ENCODE measurements at regions not wholly inside any gene's neighbourhood (a gene's known extent, or its start where the extent isn't known, plus 50 kb on each side); places are given as distances from the start of the nearest gene placed in this dataset.
"Not testable (repeated sequence)": the region's sequence is repeated elsewhere in the genome, so short reads cannot be mapped to it uniquely, and the experiment has no call there.

- no peak for TF ChIP-seq EZH2 (IDR thresholded peaks at IDR 0.05)
Observed at GRCh38 chr2:67585400-67585799, 188.3 kb downstream of the ETAA1 start (continued).

GRCh38 chr2:67589121-67589520 lies 192.0 kb downstream of the ETAA1 start:
- H2AFZ ChIP-seq (ENCODE audit: low read depth, low read length, poor library complexity, severe bottlenecking); H4K20me1 ChIP-seq (ENCODE audit: insufficient read depth); H3K9ac ChIP-seq (ENCODE audit: low read length); CTCF ChIA-PET; H3K4me1 ChIP-seq (ENCODE audit: control insufficient read depth in 1 of 2, insufficient read depth in 2 of 2, low read length in 2 of 2); H3K79me2 ChIP-seq (ENCODE audit: insufficient read depth, low read length); POLR2A ChIA-PET; BruUV-seq (replicated peaks); H3K9me3 ChIP-seq (ENCODE audit: control insufficient read depth in 1 of 2, insufficient read depth in 1 of 2, low read depth in 1 of 2, low read length in 2 of 2); ATAC-seq; intact Hi-C loops (cut with micrococcal nuclease); RAD21 ChIA-PET (ENCODE audit: low non-redundant PET in 1 of 2, low total read pairs in 2 of 2, uncharacterized antibody in 2 of 2, unreplicated experiment in 2 of 2); H3K27ac ChIP-seq (ENCODE audit: low read depth, low read length); H3K4me3 ChIP-seq (replicated peaks in 1 of 2; ENCODE audit: low read depth in 1 of 2, low read length in 2 of 2); H3K36me3 ChIP-seq (ENCODE audit: control insufficient read depth in 1 of 2, insufficient read depth in 2 of 2, low read length in 2 of 2); H3K9me2 ChIP-seq (ENCODE audit: insufficient read depth); H3K4me2 ChIP-seq (ENCODE audit: low read length); DNase-seq (ENCODE audit: low read depth, low spot score); H3K27me3 ChIP-seq (ENCODE audit: insufficient read depth, low read length): not testable (repeated sequence)

- POLR2A ChIA-PET; BruUV-seq (replicated peaks): not testable (repeated sequence)
Observed at GRCh38 chr2:67594522-67594921, 197.4 kb downstream of the ETAA1 start.

GRCh38 chr2:67596871-67597270 lies 199.7 kb downstream of the ETAA1 start:
- intact Hi-C loops (cut with micrococcal nuclease), result no loop called here
- BruUV-seq (replicated peaks), result no TSS peak
- H2AFZ ChIP-seq (ENCODE audit: low read depth, low read length, poor library complexity, severe bottlenecking), result no peak overlapping the region
- no peaks in the 10 kb centered on the region for H3K9me3 ChIP-seq (ENCODE audit: control insufficient read depth in 1 of 2, insufficient read depth in 1 of 2, low read depth in 1 of 2, low read length in 2 of 2)
- no peaks in the 10 kb centered on the region for H3K27me3 ChIP-seq (ENCODE audit: insufficient read depth, low read length)
- TF ChIP-seq ZNF274 (IDR thresholded peaks at IDR 0.05; ENCODE audit: low read depth, low read length) (no peak), POLR2A (IDR thresholded peaks at IDR 0.05; ENCODE audit: borderline replicate concordance, extremely low read depth, insufficient read depth, insufficient read length) (no peak)
- no peak for ATAC-seq
- ChIA-PET CTCF (no interaction called here), POLR2A (no interaction called here), RAD21 (ENCODE audit: low non-redundant PET in 1 of 2, low total read pairs in 2 of 2, uncharacterized antibody in 2 of 2, unreplicated experiment in 2 of 2) (no interaction called here)
- H3K27ac ChIP-seq (ENCODE audit: low read depth, low read length), result no peak overlapping the region
- H3K4me1 ChIP-seq (ENCODE audit: control insufficient read depth in 1 of 2, insufficient read depth in 2 of 2, low read length in 2 of 2), result no peaks in the 10 kb centered on the region
- H3K4me3 ChIP-seq (replicated peaks in 1 of 2; ENCODE audit: low read depth in 1 of 2, low read length in 2 of 2), result no peak overlapping the region
- H3K79me2 ChIP-seq (ENCODE audit: insufficient read depth, low read length), result no peaks in the 10 kb centered on the region
- DNase-seq (ENCODE audit: low read depth, low spot score), result no peak
- H3K4me2 ChIP-seq (ENCODE audit: low read length), result no peak overlapping the region
- no peak overlapping the region for H3K9ac ChIP-seq (ENCODE audit: low read length)
- no peaks in the 10 kb centered on the region for H3K36me3 ChIP-seq (ENCODE audit: control insufficient read depth in 1 of 2, insufficient read depth in 2 of 2, low read length in 2 of 2)
- no peaks in the 10 kb centered on the region for H3K9me2 ChIP-seq (ENCODE audit: insufficient read depth)
- H4K20me1 ChIP-seq (ENCODE audit: insufficient read depth), result no peaks in the 10 kb centered on the region

More at GRCh38 chr2:67594522-67594921, 197.4 kb downstream of the ETAA1 start:
- CTCF ChIA-PET; H3K9ac ChIP-seq (ENCODE audit: low read length); H3K9me2 ChIP-seq (ENCODE audit: insufficient read depth); H3K27me3 ChIP-seq (ENCODE audit: insufficient read depth, low read length); H3K4me1 ChIP-seq (ENCODE audit: control insufficient read depth in 1 of 2, insufficient read depth in 2 of 2, low read length in 2 of 2); ATAC-seq; H4K20me1 ChIP-seq (ENCODE audit: insufficient read depth); H3K36me3 ChIP-seq (ENCODE audit: control insufficient read depth in 1 of 2, insufficient read depth in 2 of 2, low read length in 2 of 2); intact Hi-C loops (cut with micrococcal nuclease); H3K4me2 ChIP-seq (ENCODE audit: low read length); H3K79me2 ChIP-seq (ENCODE audit: insufficient read depth, low read length); H3K9me3 ChIP-seq (ENCODE audit: control insufficient read depth in 1 of 2, insufficient read depth in 1 of 2, low read depth in 1 of 2, low read length in 2 of 2); H2AFZ ChIP-seq (ENCODE audit: low read depth, low read length, poor library complexity, severe bottlenecking); H3K27ac ChIP-seq (ENCODE audit: low read depth, low read length); DNase-seq (ENCODE audit: low read depth, low spot score); RAD21 ChIA-PET (ENCODE audit: low non-redundant PET in 1 of 2, low total read pairs in 2 of 2, uncharacterized antibody in 2 of 2, unreplicated experiment in 2 of 2); H3K4me3 ChIP-seq (replicated peaks in 1 of 2; ENCODE audit: low read depth in 1 of 2, low read length in 2 of 2): not testable (repeated sequence)

All from HCT116 (cell line).